Stimulated activated CD4-positive, alpha-beta T cell treated with anti-CD3 and anti-CD28 coated beads, Interleukin-15, amount 100 ng/mL, for 1 hour (primary cell): ENCODE measurements at regions not wholly inside any gene's neighbourhood (a gene's known extent, or its start where the extent isn't known, plus 50 kb on each side); places are given as distances from the start of the nearest gene placed in this dataset.
"Not testable (repeated sequence)": the region's sequence is repeated elsewhere in the genome, so short reads cannot be mapped to it uniquely, and the experiment has no call there.

Experiments
- DNase-seq, 2 donors: peaks; one replicate each; pipeline ENCODE4 v3.0.0-alpha.2; 2020; ENCODE audit warnings: low read depth in 1 of 2, low spot score in 1 of 2

- no peak for DNase-seq
These were observed 396.1 kb upstream of the KLF6 start for GRCh38 chr10:4181081-4181480.

- DNase-seq: no peak
These were observed 392.8 kb upstream of the KLF6 start for GRCh38 chr10:4177791-4178190.

DNA sequence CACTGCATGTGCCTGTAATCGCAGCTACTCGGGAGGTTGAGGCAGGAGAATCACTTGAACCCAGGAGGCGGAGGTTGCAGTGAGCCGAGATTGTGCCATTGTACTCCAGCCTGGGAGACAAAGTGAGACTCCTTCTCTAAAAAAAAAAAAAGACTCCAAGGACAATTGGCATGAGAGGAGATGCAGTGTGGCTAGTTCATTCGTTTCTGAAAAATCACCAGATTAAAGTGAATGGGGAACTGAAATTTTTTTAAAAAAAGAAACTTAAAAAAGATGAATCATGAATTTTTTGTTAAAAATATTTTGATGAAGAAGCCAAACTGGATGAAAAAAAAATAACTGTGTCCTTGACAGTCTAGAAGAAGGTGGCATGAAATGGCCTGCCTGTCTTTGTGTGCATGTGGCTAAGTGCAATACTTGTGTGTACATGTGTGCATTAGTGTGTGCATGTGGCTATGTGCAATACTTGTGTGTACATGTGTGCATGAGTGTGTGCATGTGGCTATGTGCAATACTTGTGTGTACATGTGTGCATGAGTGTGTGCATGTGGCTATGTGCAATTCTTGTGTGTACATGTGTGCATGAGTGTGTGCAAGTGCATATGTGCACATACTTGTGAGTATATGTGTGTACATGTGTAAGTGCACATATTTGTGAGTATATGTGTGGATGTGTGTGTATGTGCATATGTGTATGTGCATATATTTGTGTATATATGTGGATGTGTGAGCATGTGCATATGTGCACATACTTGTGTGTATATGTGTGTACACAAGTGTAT, 391.7 kb upstream of the KLF6 start:
- DNase-seq: no peak

GRCh38 chr10:4174197-4174596, 389.2 kb upstream of the KLF6 start:
- DNase-seq: no peak

GRCh38 chr10:4170633-4171314, 385.8 kb upstream of the KLF6 start:
- DNase-seq: no peak

GRCh38 chr10:4170181-4170580, 385.2 kb upstream of the KLF6 start:
- no peak for DNase-seq

DNA sequence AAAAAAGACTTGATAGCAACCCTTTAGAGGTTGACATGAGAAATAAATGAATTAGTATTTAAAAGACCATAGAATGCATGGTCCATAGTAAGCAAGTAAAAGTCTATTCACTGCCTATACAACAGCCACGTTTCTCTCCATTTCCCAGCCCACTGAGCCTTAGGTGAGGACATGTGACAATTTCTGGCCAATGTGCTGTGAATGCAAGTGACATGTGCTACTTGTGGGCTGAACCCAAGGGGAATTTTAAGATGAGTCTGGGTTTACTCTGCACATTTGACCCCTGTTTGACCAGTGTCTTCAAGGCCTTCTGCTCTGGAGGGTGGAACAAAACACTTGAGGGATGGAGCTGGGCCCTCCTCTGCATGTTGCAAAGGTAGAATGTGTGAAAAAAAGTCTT, 384.4 kb upstream of the KLF6 start:
- DNase-seq: no peak

DNA sequence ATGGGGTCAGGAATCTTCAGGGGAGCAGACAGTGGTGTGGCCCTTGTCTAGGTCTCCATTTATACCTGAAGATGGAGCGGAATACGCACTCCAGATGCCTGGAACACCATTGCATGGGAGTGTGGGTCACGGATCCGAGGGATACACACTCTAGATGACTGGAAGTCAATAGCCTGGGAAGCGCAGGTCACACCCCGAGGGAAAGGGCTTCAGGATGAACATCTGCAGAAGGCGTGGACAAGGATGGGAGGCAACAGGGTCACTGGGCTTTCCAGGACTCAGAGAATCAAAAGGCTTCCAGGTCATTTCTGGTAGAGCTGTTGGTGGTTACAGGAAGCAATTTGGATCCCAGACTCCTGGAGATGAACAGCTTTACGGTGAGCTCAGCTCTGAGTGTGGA, 382.2 kb upstream of the KLF6 start:
- no peak for DNase-seq

DNA sequence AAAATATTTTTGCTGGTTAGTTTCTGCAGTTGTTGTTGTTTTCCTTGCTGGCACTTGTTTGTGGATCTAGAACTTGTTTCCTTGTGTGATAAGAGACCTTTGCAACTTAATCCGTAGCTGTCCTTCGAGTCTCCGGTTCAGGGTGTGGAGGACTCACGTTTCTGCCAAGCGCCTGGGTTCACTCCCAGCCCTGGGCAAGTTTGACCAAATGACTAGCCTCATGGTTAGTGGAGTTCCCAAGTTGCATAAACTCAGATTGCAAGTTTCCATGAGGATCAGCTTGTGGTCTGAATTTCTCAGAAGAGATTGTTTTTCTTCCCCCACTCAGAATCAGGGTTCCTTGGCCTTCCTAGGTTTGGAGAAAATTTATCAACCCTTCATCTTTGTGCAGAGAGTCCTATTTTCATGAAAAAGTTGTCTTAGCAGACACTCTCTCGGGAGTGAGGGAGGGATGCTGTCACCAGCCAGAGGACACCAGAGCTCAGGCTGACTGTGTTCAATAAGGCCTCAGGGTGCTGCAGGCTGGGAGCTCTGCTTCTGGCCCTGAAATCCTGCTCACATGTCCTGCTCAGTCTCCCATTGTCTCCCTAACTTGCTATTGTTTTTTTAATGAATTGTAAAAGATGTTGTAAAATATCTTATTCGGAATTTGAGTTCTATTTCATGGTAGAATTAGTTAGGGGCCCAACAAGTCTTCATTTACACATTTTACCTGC, 377.7 kb upstream of the KLF6 start:
- DNase-seq: no peak

- no peak for DNase-seq
These were observed 374.2 kb upstream of the KLF6 start for GRCh38 chr10:4159173-4159572.

- DNase-seq: no peak
These were observed 369.2 kb upstream of the KLF6 start for GRCh38 chr10:4154191-4154715.

DNA sequence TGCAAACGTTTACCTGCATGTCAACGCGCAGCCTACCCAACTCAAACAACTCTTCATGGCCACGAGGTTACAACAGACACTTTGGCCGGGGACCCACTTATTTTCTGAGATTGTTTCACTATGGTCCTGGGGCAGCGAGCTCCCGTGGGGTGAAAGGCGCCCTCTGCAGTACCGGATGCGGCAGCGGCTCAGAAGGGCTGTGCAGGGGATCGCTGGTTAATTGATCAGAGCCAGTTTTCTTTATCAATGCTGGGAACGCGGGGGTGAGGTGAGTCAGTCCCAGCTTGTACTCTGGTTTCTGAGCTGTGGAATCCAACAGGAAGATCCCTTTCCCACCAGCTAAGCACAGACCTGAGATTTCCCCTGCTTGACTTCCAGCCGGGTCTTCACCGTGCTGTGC, 366.5 kb upstream of the KLF6 start:
- DNase-seq: no peak

GRCh38 chr10:4150676-4151075, 365.7 kb upstream of the KLF6 start:
- no peak for DNase-seq

- DNase-seq: not testable (repeated sequence)
These were observed 364.5 kb upstream of the KLF6 start for GRCh38 chr10:4149460-4149859.

GRCh38 chr10:4147245-4147644, 362.2 kb upstream of the KLF6 start:
- DNase-seq: no peak

DNA sequence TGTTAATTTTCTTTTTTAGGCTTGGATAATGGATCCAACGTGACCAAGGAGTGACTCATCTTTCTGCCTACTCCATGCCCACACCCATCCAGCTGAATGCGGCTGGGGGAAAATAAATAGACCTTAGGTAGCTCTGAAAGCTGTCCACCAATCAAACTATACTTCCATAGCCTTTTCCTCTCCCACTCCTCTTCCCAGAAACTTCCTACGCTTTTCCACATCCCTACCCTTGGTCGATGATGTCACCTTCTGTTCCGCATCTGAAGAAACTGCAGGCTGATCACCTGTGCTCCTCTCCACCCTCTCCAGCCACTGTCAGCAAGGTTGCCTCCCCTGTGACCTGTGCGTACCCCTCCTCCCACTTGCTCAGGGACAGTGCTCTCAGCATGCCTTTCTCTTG, 359.8 kb upstream of the KLF6 start:
- no peak for DNase-seq

- DNase-seq: no peak
These were observed 356.5 kb upstream of the KLF6 start for GRCh38 chr10:4141471-4141870.

DNA sequence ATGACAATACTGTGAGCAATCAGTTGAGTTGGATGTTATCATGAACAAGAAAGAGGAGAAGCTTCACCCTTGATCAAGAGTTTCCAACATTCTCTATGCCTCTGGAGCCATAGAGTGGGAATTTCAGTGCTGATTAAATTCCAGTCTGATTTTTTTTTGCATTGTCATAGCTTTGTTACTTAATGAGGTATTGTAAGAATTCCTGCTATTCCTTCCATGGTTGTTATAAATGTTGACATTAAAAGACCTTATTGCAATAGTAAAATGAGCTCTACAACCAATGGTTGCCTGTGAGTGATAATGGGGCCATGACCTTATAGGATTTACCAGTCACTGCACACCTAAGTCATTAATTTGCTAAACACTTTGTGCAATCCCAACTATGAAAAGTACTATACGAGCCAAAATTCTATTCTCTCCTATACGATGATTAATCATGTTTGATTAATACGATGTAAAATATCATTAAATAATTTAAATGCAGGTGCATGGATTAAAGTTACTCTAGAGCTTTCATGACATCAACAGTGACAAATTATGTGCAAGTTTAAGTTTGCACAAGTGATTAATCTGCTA, 353.2 kb upstream of the KLF6 start:
- no peak for DNase-seq

GRCh38 chr10:4137299-4137698, 352.3 kb upstream of the KLF6 start:
- DNase-seq: no peak

- DNase-seq: no peak
These were observed 351.1 kb upstream of the KLF6 start for GRCh38 chr10:4136121-4136520.

- no peak for DNase-seq
These were observed 347.2 kb upstream of the KLF6 start for GRCh38 chr10:4132216-4132556.
